ENCODE measurements at regions not wholly inside any gene's neighbourhood (a gene's known extent, or its start where the extent isn't known, plus 50 kb on each side); places are given as distances from the start of the nearest gene placed in this dataset.
"Not testable (repeated sequence)": the region's sequence is repeated elsewhere in the genome, so short reads cannot be mapped to it uniquely, and the experiment has no call there.

DNA sequence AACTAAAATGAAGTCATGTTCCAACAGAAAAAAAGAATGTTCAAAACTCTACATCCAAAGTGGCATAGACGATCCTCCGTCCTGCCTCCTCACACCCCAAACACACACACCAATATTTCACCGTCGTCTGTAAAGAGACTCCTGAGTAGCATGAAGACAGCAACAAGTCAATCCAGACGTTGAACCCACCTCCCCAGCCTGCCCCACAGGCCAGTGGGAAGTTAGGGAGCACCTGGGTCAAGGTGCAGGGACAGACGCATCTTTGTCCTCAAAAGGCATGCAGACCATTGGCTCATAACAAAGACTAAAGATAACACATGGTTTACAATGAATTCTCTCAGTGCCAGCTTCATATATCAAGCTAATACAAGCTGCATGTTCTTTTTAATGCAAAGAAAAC lies 396.5 kb downstream of the TCERG1L start:
- DNase-seq: no peak

DNA sequence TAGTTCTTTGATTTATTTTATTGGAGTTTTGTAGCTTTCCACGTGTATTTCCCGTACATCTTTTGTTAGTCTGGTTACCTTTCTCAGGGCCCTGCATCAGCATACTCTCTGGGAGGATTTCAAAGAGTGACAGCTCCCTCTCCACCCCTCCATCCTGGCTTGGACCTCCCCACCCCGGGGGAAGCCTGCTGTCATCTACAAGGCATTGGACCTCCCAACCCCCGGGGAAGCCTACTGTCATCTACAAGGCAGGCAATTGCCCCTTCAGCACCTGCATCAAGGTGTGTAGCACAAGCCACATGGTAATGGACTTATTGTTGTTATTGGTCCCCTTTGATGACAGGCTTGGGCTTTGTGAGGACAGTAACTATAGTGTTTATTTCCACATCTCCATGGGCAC lies 390.1 kb downstream of the TCERG1L start:
- DNase-seq: no peak

GRCh38 chr10:130921911-130922440 lies 389.5 kb downstream of the TCERG1L start:
- no peak for DNase-seq

DNA sequence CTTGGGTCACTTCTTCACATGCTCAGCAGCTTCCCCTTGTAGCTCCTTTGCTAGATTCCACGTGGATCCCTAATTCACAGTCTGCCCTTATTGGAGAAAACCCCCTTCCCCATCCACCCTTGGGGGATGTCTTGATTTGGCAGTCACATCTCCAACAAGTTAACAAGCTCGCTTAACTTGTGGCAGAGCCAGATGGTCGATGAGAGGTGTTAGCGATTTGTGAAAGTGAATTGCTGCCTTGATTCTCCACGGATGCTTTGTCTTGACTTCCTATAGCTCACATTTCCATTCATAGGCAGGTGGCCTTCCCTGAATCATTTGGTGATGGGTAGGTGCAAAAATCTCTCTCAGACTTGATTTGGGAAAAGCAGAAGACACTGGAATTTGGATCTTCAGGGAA lies 387.9 kb downstream of the TCERG1L start:
- DNase-seq: no peak

GRCh38 chr10:130924138-130924819 lies 387.2 kb downstream of the TCERG1L start:
- no peak for DNase-seq

DNA sequence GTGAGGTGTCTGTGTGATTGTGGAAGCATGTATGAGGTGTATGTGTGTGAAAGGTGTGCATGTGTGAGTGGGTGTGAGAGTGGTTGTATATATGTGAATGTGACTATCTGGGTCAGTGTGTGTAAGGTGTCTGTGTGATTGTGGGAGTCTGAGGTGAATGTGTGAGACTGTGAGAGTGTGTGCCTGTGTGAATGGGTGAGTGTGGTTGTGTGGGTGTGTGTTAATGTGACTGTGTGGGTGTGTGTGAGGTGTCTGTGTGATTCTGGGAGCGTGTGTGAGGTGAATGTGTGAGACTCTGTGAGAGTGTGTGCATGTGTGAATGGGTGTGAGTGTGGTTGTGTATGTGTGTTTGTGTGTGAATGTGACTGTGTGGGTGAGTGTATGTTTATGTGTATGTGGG lies 385.1 kb downstream of the TCERG1L start:
- DNase-seq: no peak

- no peak for DNase-seq
Observed at GRCh38 chr10:130927157-130927556, 384.4 kb downstream of the TCERG1L start.

DNA sequence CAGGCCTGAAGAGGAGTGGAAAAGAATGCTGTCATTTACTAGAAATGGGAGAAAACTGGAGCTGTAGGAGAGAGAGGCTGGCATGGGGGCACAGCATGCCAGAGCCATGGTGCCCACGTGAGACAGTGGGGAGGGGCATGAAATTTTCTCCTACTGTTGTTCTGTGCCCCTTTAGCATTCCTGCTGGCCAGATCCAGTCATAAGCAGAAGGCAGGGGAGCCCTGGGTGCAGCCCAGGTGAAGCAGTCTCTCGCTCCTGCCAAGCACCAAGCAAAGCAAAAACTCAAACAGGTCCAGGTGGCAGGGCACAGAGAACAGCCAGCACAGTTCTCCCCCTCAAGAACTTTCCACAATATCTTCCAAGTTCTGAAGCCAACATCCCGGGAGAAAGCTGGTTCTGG lies 383.2 kb downstream of the TCERG1L start:
- no peak for DNase-seq

GRCh38 chr10:130929422-130930325 lies 381.8 kb downstream of the TCERG1L start:
- DNase-seq: no peak

GRCh38 chr10:130930821-130931220 lies 380.7 kb downstream of the TCERG1L start:
- DNase-seq: no peak

DNA sequence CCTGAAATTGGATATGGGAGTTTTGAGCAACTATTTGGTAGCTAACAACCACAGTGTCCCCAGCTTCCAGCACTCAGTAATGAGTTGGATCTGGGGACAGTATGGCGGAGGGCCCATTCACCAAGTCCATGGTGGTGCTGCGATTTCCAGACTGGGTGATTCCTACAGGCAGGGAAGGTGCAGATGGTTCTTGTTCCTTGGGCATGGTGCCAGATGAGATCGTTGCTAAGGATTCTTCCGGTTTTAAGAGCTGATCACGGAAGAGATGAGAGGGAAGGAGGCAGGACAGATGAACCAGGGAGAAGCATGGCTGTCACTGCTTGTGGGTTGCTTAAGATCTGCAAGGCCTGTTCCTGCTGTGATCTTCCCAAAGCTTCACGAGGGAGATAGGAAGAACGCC lies 380.3 kb downstream of the TCERG1L start:
- DNase-seq: no peak

GRCh38 chr10:130932326-130933007 lies 379.1 kb downstream of the TCERG1L start:
- DNase-seq: no peak

DNA sequence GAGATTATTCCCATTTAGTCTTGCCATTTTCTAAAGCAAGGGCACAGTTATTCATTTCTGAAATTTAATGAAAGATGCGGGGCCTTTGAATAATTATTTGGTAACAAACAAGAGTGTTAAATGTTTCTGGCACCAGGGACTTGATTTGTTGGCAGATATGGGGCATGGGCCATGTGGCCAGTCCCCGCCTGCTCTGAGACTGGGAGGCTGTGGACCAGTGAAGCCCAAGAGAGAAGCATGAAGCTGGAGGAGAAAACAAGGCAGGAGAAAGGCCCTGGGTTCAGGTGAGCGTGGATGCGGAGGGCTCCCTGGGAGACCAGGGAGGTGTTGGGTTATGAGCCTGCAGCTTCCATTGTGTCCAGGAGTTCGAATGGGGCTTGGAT lies 378.5 kb downstream of the TCERG1L start:
- no peak for DNase-seq

DNA sequence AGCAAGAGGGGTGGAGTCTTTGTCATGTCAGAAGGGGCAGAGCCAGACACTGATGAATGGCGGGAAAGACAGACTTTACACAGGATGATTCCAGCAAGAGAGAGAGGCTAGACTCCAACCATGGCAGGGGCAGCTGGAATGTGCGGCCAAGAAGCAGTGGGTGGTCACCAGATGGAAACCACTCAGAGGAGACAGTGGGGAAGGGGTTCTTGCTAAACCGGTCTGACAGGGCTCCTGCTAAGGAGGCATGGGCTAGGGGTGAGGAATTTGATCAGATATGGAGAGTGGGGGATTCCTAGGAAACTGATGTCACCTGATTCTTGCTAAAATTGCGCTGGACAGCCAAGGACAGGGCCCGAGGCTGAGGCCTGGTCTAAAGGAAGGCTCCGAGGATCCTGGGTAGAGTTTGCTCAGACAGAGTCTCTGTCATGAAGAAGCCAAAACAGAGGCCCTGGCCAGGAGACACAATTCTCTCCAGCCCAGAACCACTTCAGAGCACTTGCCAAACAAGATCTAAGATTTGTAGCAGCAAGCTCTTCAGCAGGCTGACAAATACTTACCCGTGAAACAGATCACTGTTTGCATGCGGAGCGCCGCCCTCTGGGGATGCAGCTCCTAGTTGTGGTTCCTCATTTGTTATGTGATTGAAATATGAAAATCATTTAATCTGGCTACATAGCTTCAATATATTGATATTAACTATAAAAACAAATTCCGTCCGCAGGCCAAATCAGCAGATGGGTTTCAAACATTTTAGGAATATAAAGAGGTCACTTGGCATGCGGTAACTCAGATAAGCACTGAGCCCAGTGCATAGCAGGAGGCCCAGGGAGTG lies 377.0 kb downstream of the TCERG1L start:
- DNase-seq: no peak

GRCh38 chr10:130935128-130935439 lies 376.4 kb downstream of the TCERG1L start:
- no peak for DNase-seq

DNA sequence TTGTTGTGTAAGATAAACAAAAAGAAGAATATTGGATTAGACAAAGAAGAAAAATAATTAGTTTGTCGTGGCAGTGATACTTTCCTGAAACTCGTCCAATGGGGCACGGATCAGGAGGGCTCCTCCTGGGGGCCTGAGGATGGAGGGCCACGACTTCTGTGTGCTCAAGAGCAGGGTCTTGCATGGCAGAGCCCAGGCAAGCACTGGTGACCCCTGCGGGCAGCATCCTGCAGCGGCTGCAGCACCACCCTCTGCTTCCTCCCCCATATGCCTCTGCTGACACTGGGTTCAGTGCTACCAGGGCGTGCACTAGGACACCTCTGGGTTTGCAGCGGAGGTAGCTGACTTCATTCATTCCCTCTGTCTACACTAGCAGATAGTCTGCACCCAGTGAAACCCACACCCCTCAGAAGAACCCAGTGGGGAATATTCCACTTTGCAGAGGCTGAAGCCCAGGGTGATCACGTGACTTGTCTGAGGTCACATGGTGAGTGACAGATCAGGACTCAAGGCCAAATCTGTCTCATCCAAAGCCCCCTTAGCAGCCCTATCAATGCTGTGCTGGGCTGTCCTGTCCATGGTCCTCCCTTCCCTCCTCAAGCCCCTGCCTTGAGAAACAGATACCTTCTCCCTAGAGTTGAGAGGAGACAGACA lies 375.5 kb downstream of the TCERG1L start:
- no peak for DNase-seq

DNA sequence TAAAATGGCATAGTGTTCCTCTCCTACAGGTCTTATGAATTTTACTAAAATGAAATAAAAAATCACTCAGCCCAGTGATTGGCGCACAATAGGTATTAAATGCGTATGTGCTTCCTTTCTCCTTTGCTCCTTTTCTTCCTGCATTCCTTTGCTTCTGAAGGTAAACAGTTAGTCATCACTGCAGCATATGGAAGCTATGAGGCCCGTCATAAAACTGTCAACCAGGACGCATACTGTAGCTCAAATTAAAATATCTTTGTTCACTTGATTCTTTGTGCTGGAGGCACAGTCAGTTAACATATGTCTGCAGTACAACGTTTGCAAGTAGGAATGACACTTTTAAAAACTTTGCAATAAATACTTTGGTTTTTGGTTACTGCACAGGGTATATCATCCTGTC lies 374.7 kb downstream of the TCERG1L start:
- no peak for DNase-seq

GRCh38 chr10:130938051-130938450 lies 373.5 kb downstream of the TCERG1L start:
- DNase-seq: no peak

DNA sequence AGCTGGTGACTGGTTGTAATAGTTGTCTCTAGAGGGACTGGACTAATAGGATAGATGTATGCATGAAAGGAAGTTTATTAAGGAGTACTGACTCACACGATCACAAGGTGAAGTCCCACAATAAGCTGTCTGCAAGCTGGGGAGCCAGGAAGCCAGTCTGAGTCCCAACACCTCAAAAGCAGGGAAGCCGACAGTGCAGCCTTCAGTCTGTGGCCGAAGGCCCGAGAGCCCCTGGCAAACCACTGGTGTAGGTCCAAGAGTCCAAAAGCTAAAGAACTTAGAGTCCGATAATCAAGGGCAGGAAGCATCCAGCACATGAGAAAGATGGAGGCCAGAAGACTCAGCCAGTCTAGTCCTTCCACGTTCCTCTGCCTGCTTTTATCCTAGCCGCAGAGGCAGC lies 372.6 kb downstream of the TCERG1L start:
- not testable (repeated sequence) for DNase-seq

- no peak for DNase-seq
Observed at GRCh38 chr10:130941886-130942285, 369.6 kb downstream of the TCERG1L start.

DNA sequence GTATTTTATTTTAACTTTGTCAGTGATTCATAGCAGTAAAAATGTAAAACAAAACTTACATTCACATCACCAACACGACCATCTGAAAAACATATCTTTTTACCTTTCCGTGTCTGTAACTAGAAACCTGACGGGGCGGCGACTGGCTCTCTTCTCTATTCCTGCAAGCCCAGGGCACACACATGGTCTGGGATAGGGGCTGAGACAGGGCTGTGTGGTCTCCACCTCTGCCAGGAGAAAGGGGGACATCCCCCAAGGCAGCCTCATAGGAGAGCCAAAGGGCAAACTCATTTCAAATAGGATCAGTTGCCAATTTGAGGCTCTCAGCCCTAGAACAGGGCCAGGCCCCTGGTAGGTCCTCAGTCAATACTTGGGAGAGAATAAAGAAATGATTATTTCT lies 359.4 kb downstream of the TCERG1L start:
- no peak for DNase-seq

GRCh38 chr10:130954326-130954905 lies 357.1 kb downstream of the TCERG1L start:
- DNase-seq: no peak
